Spleen (tissue), 11 donors: ENCODE measurements at regions not wholly inside any gene's neighbourhood (a gene's known extent, or its start where the extent isn't known, plus 50 kb on each side); places are given as distances from the start of the nearest gene placed in this dataset.

Source experiments
- DNase-seq: peaks from one replicate; pipeline ENCODE4 v3.0.0-alpha.2; 2020
- H3K27ac ChIP-seq, 8 donors: fragments of 200-600 bp; sonication (generic) in 7 of 8; 1 replicate in 4 of 8; 2 replicates in 4 of 8; pipeline versions ENCODE4 v1.5.0 to v1.8.0; 2016 to 2021; ENCODE audit warnings: inconsistent platforms in 4 of 8, mild to moderate bottlenecking in 4 of 8, moderate library complexity in 1 of 8
- H3K27me3 ChIP-seq, 7 donors: fragments of 200-600 bp; sonication (generic) in 6 of 7; replicated peaks in 1 of 7; 1 replicate in 4 of 7; 2 replicates in 3 of 7; pipeline versions ENCODE4 v1.5.0 to v1.8.0; 2016 to 2021; ENCODE audit warnings: inconsistent platforms in 3 of 7, mild to moderate bottlenecking in 1 of 7
- H3K36me3 ChIP-seq, 6 donors: fragments of 200-600 bp; sonication (generic) in 5 of 6; 1 replicate in 4 of 6; 2 replicates in 2 of 6; pipeline versions ENCODE4 v1.5.0 to v1.8.0; 2016 to 2021; ENCODE audit warnings: inconsistent platforms in 2 of 6
- H3K4me1 ChIP-seq, 6 donors: fragments of 200-600 bp; sonication (generic) in 5 of 6; 1 replicate in 3 of 6; 2 replicates in 3 of 6; pipeline versions ENCODE4 v1.5.0 to v1.8.0; 2016 to 2021; ENCODE audit warnings: inconsistent platforms in 3 of 6
- H3K4me3 ChIP-seq, 8 donors: fragments of 200-600 bp; sonication (generic) in 7 of 8; 1 replicate in 4 of 8; 2 replicates in 4 of 8; pipeline versions ENCODE4 v1.5.0 to v1.8.0; 2016 to 2021; ENCODE audit warnings: inconsistent platforms in 4 of 8, mild to moderate bottlenecking in 4 of 8, moderate library complexity in 2 of 8
- H3K9me3 ChIP-seq, 8 donors: fragments of 200-600 bp; sonication (generic) in 7 of 8; 1 replicate in 4 of 8; 2 replicates in 4 of 8; pipeline versions ENCODE4 v1.5.0 to v1.8.0; 2016 to 2021; ENCODE audit warnings: inconsistent platforms in 4 of 8
- POLR2A ChIP-seq, 3 donors: fragments of 450-650 bp; IDR thresholded peaks; one replicate each; pipeline ENCODE4 v1.5.1; 2017; ENCODE audit warnings: antibody characterized with exemption in 3 of 3, mild to moderate bottlenecking in 1 of 3
- POLR2AphosphoS5 ChIP-seq, 3 donors: sonication (generic); formaldehyde crosslinking; IDR thresholded peaks; one replicate each; pipeline ENCODE4 v1.5.1; 2017; ENCODE audit warnings: antibody characterized with exemption in 3 of 3
- WGBS, 5 donors: extraction: QIAGEN DNeasy Blood & Tissue Kit in 3 of 5; methylation state at CpG; one replicate each; pipeline versions ENCODE4 v1.1.5 to v1.1.7; 2013 to 2018; 5-methylcytosine and 5-hydroxymethylcytosine counted together
- intact Hi-C: fragments of 100-400 bp; cut with DNase I; formaldehyde crosslinking; loops from one replicate; pipeline ENCODE4 v1.15.0; 2023; ENCODE audit warnings: low total_unique reads
- TF ChIP-seq, protein P1 (sequence below), 11 experiments: fragments of 200-600 bp in 7 of 11; fragments of 450-650 bp in 4 of 11; sonication (generic) in 4 of 11; IDR thresholded peaks in 8 of 11; conservative IDR thresholded peaks in 3 of 11; 1 replicate in 7 of 11; 2 replicates in 4 of 11; pipeline versions ENCODE4 v1.4.0 to v1.8.0; 2016 to 2021; ENCODE audit warnings: antibody characterized with exemption in 11 of 11, inconsistent platforms in 4 of 11, mild to moderate bottlenecking in 1 of 11
- donor health status: healthy with polysubstance abuse.
- donor health status: DM: no; HTN: no; CAD: no; lungs with moderate emphysema.
- donor health status: DM: no; HTN: no; CAD: no.
- donor health status: Bipolar disorder and iron deficiency.
- donor health status: healthy.
- donor health status: DM: no; HTN: no; CAD: no.
- donor health status: DM: yes; HTN: yes; CAD: no.

DNA sequence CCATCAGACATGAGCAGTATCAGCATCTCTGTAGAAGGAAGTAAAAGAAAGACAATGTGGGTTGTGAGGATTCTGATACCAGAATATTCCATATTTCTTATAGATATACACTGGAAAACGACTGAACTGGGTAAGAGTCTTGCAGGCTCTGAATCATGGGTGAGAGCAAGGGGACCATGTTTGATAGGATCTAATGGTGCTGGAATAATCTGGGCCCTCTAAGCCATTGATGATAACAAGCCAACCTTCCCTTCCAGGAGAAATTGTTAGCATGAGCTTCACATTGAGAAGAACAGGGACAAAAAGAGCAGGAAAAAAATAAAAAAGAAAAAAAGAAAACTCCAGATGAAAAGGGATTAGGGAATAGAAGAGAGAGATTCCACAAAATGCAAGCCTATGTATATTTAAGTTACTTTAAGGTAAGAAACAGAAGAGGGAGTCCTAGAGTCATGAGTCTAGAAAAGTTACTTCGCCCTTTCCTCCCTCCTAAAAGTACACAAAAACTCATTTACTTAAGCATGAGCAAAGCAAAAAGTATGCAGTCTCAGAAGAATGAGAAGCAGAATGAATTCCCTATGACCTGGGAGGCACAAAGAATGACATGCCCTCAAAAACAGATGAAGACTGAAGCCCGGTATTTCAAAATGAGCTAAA is 181.9 kb downstream of the TMEM26 start:
- Histone ChIP-seq H3K27ac (no peak overlapping the region), H3K36me3 (no peaks in the 10 kb centered on the region), H3K4me3 (no peak overlapping the region), H3K27me3 (no peaks in the 10 kb centered on the region), H3K9me3 (no peaks in the 10 kb centered on the region), H3K4me1 (no peaks in the 10 kb centered on the region)
- intact Hi-C loops, result no loop called here
- TF ChIP-seq, protein P1, sequence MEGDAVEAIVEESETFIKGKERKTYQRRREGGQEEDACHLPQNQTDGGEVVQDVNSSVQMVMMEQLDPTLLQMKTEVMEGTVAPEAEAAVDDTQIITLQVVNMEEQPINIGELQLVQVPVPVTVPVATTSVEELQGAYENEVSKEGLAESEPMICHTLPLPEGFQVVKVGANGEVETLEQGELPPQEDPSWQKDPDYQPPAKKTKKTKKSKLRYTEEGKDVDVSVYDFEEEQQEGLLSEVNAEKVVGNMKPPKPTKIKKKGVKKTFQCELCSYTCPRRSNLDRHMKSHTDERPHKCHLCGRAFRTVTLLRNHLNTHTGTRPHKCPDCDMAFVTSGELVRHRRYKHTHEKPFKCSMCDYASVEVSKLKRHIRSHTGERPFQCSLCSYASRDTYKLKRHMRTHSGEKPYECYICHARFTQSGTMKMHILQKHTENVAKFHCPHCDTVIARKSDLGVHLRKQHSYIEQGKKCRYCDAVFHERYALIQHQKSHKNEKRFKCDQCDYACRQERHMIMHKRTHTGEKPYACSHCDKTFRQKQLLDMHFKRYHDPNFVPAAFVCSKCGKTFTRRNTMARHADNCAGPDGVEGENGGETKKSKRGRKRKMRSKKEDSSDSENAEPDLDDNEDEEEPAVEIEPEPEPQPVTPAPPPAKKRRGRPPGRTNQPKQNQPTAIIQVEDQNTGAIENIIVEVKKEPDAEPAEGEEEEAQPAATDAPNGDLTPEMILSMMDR (IDR thresholded peaks at IDR 0.05 in 8 of 11, conservative IDR thresholded peaks at IDR 0.05 in 3 of 11), result no peak
- TF ChIP-seq POLR2A (IDR thresholded peaks at IDR 0.05) (no peak), POLR2AphosphoS5 (IDR thresholded peaks at IDR 0.05) (no peak)
- DNase-seq, result no peak
- 57 to 77% (median 64%) methylated on average over 3 of the region's 3 CpGs for WGBS, 5 donors

DNA sequence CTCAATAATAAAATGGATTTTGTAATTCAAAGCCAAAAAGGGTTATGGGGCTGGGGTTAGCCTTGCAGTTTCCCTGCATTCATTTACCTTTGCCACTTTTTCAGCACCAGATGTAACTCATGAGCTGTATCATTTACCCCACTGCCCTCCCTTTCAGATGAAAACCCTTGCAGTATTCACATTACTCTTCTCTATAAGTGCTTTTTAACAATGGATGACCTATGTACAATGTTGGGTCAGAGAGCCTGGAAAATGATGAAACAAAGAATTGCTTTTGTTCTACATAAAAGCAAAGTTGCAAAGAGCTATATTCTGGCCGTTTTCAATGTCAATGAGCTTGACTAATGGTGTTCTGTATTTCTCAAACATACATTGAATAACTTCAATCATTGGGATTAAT is 189.7 kb downstream of the TMEM26 start:
- no peak for DNase-seq
- H3K27me3 ChIP-seq, result peaks cover 0 to 5% (median 0%) of the 10 kb centered on the region in 7 donors
- H3K4me1 ChIP-seq, result no peaks in the 10 kb centered on the region
- H3K36me3 ChIP-seq, result no peaks in the 10 kb centered on the region
- no peak overlapping the region for H3K4me3 ChIP-seq
- peaks cover 0 to 13% (median 0%) of the 10 kb centered on the region in 8 donors for H3K9me3 ChIP-seq
- WGBS, 5 donors, result 41 to 62% (median 53%) methylated on average over 1 of the region's 1 CpG
- intact Hi-C loops, result no loop called here
- H3K27ac ChIP-seq, result no peak overlapping the region
- TF ChIP-seq, protein P1 (IDR thresholded peaks at IDR 0.05 in 8 of 11, conservative IDR thresholded peaks at IDR 0.05 in 3 of 11), result no peak
- TF ChIP-seq POLR2AphosphoS5 (IDR thresholded peaks at IDR 0.05) (no peak), POLR2A (IDR thresholded peaks at IDR 0.05) (no peak)

DNA sequence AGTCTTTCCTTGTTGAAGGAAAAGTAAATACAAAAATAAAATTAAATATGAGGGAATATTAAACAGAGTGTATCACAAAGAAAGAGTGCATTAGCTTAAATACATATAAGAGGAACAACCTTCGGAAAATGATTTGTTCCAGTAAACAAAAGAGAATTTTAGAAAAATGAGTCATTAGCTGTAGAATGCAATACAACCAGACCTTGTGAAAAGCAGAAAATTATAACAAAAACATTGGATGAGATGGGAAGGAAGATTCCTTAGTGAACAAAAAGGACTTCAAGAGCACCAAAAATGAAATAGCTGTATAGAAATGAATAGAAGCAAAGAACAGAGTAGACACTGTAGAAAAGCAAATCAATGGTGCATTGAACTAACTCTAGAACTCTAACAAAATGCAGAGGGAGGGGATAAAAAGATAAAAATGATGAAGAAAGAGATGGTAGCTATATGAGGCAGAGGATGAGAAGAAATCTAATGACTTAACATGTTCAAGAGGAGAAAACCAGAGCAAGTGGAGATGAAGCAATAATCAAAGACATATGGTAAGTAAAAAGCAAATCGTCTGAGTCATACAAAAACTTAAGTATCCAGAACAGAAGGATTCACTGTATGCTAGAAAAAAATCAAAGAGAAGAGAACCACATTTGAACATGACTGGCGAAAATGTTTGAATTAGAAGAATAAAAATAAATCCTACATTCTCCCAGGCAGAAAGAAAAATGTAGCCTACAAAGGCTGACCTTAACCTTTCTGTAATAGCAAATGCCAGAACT is 190.5 kb downstream of the TMEM26 start:
- no peak for TF ChIP-seq POLR2A (IDR thresholded peaks at IDR 0.05)
- TF ChIP-seq, protein P1 (IDR thresholded peaks at IDR 0.05 in 8 of 11, conservative IDR thresholded peaks at IDR 0.05 in 3 of 11), result no peak
- no peak for TF ChIP-seq POLR2AphosphoS5 (IDR thresholded peaks at IDR 0.05)
- intact Hi-C loops, result no loop called here
- H3K27me3 ChIP-seq, result peaks cover 0 to 5% (median 0%) of the 10 kb centered on the region in 7 donors
- 73 to 92% (median 82%) methylated on average over 3 of the region's 3 CpGs for WGBS, 5 donors
- H3K36me3 ChIP-seq, result no peaks in the 10 kb centered on the region
- H3K4me1 ChIP-seq, result no peaks in the 10 kb centered on the region
- no peak for DNase-seq
- no peak overlapping the region for H3K27ac ChIP-seq
- H3K4me3 ChIP-seq, result no peak overlapping the region
- H3K9me3 ChIP-seq, result peaks cover 0 to 13% (median 0%) of the 10 kb centered on the region in 8 donors

DNA sequence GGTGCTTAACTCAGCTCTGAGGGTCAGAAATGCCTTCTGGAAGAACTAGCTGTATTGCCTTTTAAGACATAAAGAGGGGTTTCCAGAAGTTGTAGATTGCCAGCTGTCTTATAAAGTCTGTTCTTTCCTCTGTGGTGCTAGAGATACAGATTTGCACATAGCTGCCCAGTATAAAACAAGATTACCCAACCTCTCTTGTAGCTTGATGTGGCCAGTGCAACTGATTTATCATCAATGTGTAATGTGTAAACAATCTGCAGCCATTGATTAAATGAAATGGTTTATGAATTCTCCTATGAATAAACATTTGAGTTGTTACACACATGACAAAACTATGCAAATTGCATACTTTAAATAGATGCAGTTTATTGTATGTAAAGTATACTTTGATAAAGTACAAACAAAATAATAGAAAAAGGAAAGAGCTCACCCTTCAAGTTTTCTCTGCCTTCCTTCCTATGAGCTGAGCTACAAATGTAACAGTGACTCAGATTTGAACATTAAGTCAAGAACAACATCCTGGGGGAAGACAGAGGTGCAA is 195.2 kb downstream of the TMEM26 start:
- Histone ChIP-seq H3K36me3 (no peaks in the 10 kb centered on the region), H3K4me3 (no peak overlapping the region), H3K27me3 (peaks cover 0 to 14% (median 0%) of the 10 kb centered on the region in 7 donors), H3K27ac (no peak overlapping the region), H3K9me3 (peaks cover 0 to 32% (median 19%) of the 10 kb centered on the region in 8 donors), H3K4me1 (no peaks in the 10 kb centered on the region)
- TF ChIP-seq POLR2AphosphoS5 (IDR thresholded peaks at IDR 0.05), result no peak
- TF ChIP-seq, protein P1 (IDR thresholded peaks at IDR 0.05 in 8 of 11, conservative IDR thresholded peaks at IDR 0.05 in 3 of 11), result no peak
- no peak for TF ChIP-seq POLR2A (IDR thresholded peaks at IDR 0.05)
- no peak for DNase-seq
- intact Hi-C loops, result no loop called here
